DOHH2 (cell line): ENCODE measurements at regions not wholly inside any gene's neighbourhood (a gene's known extent, or its start where the extent isn't known, plus 50 kb on each side); places are given as distances from the start of the nearest gene placed in this dataset.

Source experiments
- CTCF ChIP-seq: fragments of 200-600 bp; sonication (generic); IDR thresholded peaks from one replicate; pipeline ENCODE4 v1.5.1; 2014; ENCODE audit warnings: antibody characterized with exemption, mild to moderate bottlenecking, low read depth, low read length; ENCODE audit not compliant: poor library complexity, severe bottlenecking
- EZH2phosphoT487 ChIP-seq: fragments of 200-600 bp; sonication (generic); IDR thresholded peaks from 2 replicates; pipeline ENCODE4 v1.6.1; 2017; ENCODE audit warnings: borderline replicate concordance, mild to moderate bottlenecking, antibody characterized with exemption, low read length, moderate library complexity, mixed read lengths

GRCh38 chr11:111167666-111168065, 77.9 kb upstream of the POU2AF2 start:
- TF ChIP-seq CTCF, result no peak
- TF ChIP-seq EZH2phosphoT487, result no peak
